H1 (cell line): ENCODE measurements at regions not wholly inside any gene's neighbourhood (a gene's known extent, or its start where the extent isn't known, plus 50 kb on each side); places are given as distances from the start of the nearest gene placed in this dataset.

Experiments used
- SIRT6 ChIP-seq: IDR thresholded peaks from one replicate; pipeline ENCODE4 v1.7.1; 2012; ENCODE audit warnings: low read length, inconsistent platforms
- SP2 ChIP-seq: IDR thresholded peaks from 2 replicates; pipeline ENCODE4 v1.6.1; 2012; ENCODE audit warnings: mild to moderate bottlenecking, low read length, inconsistent platforms
- TF ChIP-seq, protein P1 (sequence below): IDR thresholded peaks from 2 replicates; pipeline ENCODE4 v1.6.1; 2012; ENCODE audit warnings: low read length, inconsistent platforms

DNA sequence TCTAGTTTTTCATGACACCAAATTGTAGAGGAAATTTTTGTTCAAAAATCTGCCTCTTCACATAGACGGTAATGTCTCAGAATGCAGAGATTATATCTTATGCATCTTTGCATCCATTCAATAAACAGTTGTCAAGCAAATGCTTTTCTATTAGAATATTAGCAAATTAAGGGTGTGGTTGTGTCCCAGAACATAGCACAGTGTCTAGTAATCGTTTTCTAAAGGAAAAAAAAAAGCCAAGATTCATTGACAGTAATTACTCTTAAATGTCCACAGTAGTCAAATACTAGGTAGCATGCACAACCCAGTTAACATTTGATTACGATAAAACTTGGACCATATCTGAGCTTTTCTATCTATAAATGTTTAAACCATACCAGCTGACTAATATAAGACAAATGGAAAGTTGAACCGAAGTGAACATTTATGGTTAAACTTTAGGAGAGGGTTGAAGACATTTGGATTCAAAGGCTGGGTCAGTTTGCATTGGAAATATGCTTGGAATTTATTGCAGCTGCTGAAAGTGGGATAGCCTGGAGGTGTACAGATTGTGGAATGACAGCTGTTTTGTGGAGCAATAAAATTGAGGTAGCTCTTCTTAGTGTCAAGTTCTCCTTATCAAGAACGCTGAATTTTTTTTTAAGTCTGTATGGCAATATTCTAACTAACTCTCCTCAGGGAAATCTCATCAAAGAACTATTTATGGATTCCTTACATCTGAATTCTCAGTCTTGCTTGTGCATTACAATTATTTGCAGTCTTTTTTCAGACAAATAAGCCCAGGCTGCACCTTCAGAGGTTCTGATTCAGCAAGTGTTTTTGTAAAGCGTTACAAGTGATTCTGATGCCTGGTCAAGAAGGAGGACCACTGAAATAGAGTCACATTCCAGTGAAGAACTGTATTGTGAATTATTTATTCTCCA lies 66.7 kb upstream of the ATP2B1 start (continued):
- TF ChIP-seq, protein P1, sequence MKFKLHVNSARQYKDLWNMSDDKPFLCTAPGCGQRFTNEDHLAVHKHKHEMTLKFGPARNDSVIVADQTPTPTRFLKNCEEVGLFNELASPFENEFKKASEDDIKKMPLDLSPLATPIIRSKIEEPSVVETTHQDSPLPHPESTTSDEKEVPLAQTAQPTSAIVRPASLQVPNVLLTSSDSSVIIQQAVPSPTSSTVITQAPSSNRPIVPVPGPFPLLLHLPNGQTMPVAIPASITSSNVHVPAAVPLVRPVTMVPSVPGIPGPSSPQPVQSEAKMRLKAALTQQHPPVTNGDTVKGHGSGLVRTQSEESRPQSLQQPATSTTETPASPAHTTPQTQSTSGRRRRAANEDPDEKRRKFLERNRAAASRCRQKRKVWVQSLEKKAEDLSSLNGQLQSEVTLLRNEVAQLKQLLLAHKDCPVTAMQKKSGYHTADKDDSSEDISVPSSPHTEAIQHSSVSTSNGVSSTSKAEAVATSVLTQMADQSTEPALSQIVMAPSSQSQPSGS = no peak
- no peak for TF ChIP-seq SIRT6
- no peak for TF ChIP-seq SP2
